HG03108 (cell line): ENCODE measurements at regions not wholly inside any gene's neighbourhood (a gene's known extent, or its start where the extent isn't known, plus 50 kb on each side); places are given as distances from the start of the nearest gene placed in this dataset.
"Not testable (repeated sequence)": the region's sequence is repeated elsewhere in the genome, so short reads cannot be mapped to it uniquely, and the experiment has no call there.

Experiments
- ATAC-seq: cut with Tn5 transposase; IDR thresholded peaks from one replicate; pipeline ENCODE4 v1.9.1; 2021; ENCODE audit warnings: moderate library complexity; ENCODE audit not compliant: unreplicated experiment

DNA sequence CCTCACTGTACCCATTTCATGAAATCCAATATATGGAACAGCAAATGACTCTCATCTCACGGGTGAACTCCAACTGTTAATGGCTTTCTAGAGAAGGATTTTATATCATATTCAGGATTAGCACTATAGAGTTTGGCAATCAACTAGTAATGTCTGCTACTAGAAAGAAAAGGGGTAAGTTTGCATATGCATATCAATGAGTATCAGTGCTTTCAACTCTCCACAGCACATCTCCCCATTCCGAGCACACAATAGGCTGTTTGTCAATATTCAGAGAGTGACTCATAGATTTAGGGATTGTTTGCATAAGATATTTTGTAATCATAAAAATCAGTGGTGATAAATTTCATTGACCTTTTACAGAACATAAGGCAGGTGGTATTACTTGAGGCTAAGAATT is 163.2 kb upstream of the LMCD1 start:
- ATAC-seq = no peak

DNA sequence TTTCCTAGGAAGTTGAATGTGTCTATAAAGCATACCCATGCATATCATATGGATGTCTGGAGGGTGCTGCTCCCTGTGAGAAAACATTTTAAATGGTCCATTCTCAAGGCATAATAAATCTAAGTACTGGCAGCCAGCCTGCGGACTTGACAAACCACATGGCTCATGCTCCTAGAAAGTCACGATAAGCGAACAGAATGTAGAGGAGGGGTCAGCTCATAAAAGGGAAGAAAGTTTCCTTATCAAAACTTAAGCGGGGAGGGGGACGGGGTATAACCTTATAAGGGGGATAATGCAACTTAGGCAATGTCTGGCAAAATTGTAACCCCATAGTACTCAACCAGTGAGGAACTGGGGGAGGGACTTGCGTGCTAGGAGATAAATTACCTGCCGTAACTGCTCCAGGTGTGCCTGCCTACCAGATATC is 159.8 kb upstream of the LMCD1 start:
- ATAC-seq = no peak

DNA sequence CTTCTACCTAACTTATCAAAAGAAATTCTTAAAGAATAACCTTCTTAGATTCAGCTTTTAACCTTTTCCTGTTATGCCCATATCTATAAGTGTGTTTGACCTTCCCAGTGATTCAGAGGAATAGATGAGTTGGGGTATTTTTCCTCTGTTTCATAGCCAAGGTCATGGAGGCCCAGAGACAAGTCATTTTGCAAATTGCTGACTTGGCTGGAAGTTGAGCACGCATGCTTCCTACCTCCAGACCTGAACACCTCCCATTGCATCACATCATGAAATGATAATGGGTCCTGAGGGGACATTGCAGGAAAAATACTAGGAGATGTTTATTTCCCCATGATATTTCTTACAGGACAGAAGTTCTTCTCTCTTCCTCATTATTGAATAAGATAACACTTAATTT is 158.6 kb upstream of the LMCD1 start:
- ATAC-seq = no peak

DNA sequence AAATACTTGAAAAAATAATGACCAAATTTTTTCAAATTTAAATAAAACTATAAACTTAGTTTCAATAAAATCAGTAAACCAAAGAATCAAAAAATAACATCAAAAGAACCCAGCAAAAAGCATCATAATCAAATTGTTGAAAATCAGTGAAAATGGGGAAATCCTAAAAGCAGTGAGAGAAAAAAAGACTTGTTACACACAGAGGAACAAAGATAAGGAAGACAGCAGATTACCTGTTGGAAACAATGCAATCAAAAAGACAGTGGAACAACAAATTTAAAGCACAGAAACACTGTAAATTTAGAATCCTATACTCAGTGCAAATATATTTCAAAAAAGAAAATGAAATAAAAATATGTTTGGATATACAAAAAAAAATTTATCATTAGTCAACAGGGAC is 156.2 kb upstream of the LMCD1 start:
- ATAC-seq = no peak

DNA sequence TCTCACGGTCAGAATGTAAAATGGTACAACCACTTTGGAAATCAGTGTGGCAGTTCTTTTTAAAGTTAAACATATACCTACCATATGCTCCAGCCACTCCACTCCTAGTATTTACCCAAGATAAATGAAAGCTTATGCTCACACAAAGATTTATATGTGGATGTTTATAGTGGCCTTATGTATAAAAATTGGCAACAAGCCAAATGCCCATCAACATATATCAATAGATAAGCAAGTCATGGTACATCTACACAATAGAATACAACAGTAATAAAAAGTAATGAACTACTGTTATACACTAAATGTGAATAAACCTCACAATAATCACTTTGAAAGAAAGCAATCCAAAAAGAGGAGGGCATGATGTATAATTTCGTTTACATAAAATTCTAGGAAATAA is 153.5 kb upstream of the LMCD1 start:
- no peak for ATAC-seq

DNA sequence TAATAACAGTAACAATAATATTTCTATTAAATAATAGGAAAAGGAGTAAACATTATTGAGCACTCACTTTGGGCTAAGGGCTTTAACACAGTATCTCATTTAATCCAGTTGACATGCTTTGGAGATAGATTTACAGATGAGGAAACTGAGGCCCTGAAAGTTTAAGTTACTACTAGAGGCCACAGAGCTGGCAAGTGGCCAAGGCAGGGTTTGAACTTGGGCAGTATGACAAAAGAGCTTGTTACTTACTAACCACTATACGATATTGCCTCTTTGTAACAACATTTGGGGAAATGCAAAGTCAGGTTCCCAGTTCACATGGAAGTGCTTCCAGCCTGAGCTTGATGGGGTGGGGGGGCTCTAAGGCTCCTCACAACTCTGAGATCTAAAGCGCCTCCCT is 149.1 kb upstream of the LMCD1 start:
- ATAC-seq = no peak

DNA sequence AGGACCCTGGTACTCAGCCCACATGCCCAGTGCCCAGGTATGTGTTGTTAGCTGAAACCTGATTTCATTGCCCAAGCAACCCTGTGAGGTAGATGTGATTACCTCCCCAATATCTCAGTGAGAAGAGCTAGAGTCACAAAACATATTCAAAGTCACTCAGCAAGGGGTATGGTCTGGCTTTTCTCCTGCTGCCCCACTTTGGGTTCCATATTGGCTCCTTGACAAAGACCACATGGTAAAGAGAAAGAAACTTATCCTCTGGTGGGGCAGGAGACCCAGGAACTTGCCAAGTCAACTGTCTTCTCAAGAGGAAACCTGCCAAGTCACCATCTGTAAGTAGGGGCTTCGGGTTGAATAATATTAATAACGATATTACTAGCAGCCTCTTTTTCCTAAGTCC is 148.3 kb upstream of the LMCD1 start:
- ATAC-seq = no peak

DNA sequence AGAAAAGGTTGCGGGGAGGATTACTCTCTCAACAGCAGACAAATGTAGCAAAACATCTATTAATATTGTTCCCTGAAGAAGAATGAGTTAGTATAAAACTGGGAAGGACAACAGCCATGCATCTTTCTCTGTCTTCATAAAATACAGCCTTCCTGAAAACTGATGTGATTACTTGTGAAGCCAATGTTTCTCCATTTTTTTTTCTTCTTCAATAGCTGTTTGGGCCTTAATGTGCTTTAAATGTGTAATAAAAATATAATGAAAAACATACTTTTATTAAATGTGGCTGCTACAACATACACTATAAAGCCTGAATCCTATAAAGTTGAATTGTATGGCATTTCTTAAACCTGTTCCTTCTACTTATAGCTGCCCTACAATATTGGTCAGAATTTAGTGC is 146.3 kb upstream of the LMCD1 start:
- no peak for ATAC-seq

DNA sequence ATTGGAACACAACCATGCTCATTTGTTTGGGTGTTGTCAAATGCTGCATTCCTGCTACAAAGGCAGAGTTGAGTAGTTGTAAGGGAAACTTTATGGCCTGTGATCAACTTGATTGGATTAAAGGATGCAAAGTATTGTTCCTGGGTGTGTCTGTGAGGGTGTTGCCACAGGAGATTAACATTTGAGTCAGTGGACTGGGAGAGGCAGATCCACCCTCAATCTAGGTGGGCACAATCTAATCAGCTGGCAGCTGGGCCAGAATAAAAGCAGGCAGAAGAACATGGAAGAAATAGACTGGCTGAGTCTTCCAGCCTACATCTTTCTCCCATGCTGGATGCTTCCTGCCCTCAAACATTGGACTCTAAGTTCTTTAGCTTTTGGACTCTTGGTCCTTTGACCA is 145.6 kb upstream of the LMCD1 start:
- ATAC-seq = not testable (repeated sequence)

DNA sequence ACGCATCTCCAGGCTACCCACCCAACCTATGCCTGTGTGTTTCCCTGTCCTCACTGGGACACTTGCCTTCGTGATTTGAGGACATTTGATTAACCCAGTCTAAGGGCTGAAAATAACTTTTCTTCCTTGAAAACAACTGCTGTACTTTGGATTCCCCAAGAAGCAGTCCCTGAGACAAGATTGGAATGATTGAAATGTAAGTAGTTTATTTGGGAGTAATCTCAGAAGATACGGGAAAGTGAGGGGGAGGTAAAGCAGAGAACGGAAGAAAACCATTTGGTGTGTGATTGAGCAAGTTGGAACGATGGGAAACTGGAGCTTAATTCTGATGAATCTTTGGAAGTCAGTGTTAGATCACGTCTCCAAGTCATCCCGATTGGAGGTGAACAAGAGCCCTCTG is 143.8 kb upstream of the LMCD1 start:
- ATAC-seq = no peak

DNA sequence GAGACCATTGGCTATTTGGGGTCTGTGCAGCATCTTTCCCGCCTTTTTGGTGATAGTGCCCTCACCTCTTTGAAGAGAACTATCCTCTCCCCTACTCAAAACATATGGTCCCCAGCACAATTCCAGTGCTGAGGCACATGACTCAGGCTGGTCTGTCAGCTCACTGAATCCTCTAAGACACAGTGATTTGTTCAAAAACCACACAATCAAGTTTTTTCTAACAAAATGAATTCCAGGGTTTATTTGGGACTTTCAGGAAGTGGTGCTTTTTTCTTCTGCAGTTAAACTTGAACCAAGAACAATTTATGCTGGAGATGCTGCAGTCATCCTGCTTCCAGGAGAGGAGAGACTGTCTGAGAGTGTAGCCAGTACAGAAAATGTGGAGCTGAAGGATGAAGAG is 142.5 kb upstream of the LMCD1 start:
- no peak for ATAC-seq

DNA sequence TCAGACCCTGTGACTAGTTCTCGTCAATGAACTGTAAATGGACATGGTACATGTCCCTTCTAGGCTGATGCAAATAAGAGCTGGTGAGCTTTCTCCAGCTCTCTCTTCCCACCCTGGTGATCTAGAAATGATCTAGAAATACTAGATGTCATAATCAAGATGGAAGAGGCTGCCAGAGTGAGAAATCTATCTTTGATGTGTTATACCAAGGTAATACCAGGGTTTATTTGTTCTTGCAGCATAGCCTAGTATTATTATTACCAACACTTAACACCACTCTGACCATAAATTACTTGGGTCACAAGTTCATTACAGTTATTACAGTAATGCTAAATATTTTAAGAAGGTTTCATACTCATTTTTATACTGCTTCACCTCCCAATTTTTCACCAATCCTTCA is 138.4 kb upstream of the LMCD1 start:
- ATAC-seq = no peak

DNA sequence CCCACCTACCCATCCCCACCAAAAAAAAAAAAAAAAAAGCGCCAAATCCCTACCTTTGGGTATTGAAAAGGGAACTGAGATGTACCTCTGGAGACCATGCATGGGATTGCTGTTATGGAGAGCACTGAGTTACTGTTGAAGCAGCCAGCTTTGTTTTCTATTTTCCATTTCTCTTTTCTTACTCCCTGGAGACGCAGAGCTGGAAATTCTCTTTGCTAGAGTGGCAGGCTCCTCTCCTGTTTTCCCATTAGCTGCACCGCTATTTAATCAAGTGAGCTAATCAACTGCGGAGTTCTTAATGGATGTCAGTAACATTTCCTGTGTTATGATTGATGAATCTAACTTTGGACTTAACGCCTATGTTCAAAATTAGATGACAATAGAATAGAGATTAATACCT is 136.1 kb upstream of the LMCD1 start:
- no peak for ATAC-seq

DNA sequence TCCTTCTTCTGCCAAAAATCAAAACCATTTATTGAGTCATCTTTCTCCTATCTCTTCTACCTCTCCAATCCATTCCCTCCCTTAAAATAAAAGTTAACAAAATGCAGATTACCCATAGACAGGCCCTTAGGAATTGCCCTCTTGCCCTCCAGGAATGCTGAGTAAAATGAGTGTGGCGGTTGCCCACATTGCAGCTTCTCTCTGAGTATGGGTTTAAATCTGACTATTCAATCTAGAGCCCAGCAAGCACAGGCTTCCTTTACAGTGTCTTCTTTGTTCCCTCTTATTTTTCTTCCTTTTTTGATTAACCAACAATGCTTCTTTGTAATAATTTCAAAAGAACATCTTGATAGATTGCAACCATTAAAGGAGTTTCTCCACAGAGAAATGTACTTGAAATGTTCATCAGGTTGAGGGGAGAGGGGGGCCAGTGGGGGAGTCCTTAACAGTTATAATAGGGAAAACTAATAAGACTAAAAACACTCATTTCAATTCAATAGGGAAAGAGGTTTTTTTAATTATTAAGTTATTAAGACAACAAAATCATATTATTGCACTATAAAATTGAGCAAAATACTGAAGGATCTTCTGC is 135.3 kb upstream of the LMCD1 start:
- no peak for ATAC-seq

DNA sequence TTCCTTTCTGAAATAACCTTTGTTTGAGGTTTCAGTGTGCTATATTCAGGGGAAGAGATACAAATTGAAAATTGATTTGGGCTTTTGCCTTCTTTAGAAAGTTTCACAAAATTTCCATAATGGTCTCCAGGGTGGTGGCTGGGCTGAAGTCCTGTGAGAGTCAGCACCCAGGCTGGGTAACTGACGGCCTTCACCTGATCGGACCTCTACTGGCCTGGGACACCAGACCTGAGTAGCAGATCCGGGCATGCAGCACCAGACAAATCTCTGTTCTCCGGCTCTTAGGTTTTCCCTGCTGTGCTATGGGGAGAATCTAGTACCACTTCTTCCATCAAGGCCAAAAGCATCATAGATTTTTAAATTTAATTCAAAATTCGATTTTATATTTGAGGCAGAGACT is 133.0 kb upstream of the LMCD1 start:
- no peak for ATAC-seq

DNA sequence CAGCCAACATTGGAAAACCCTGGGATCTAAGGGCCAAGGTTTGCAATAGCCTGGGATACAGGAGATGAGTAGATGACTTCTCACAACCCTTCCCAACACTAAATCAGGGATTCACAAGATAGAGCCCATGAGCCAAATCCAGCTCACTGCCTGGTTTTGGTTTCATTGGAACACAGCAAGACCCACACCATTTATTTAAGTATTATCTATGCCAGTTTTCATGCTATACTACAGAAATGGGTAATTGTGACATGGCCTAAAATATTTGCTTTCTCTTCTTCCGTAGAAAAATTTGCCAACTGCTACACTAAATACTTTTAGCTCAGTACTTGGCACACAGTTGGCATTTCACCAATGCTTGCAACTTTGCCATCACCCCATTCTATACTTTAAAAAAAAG is 132.0 kb upstream of the LMCD1 start:
- no peak for ATAC-seq

DNA sequence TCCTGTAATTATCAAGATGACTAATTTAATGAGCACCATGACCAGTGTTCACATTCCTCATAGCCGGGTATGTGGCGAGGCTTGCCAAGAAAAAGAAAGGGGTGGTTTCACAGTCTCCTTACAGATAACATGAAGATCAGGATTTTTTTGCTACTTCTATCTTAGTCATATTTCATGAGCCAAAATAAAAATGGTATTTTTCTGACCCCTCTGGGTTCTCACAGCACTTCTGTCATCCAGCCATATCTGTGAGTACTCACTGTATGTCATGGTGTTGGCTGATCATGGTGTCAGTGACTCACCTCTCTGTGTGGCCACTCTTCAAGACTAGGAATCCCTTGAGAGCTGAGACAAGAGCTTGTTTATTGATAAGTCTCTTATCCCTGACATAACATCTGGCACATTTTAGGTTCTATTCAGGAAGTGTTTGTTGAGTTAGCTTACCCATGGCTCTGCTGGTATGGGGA is 130.5 kb upstream of the LMCD1 start:
- no peak for ATAC-seq

DNA sequence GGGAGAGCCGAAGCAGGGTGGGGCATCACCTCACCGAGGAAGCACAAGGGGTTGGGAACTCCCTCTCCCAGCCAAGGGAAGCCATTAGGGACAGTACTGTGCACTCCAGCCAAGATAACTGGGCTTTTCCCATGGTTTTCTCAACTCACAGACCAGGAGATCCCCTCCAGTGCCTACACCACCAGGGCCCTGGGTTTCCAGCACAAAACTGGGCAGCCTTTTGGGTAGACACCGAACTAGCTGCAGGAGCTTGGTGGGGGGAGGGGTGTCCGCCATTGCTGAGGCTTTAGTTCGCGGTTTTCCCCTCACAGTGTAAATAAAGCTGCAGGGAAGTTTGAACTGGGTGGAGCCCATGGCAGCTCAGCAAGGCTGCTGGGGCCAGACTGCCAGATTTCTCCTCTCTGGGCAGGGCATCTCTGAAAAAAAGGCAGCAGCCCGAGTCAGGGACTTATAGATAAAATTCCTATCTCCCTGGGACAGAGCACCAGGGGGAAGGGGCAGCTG is 129.6 kb upstream of the LMCD1 start:
- ATAC-seq = no peak

DNA sequence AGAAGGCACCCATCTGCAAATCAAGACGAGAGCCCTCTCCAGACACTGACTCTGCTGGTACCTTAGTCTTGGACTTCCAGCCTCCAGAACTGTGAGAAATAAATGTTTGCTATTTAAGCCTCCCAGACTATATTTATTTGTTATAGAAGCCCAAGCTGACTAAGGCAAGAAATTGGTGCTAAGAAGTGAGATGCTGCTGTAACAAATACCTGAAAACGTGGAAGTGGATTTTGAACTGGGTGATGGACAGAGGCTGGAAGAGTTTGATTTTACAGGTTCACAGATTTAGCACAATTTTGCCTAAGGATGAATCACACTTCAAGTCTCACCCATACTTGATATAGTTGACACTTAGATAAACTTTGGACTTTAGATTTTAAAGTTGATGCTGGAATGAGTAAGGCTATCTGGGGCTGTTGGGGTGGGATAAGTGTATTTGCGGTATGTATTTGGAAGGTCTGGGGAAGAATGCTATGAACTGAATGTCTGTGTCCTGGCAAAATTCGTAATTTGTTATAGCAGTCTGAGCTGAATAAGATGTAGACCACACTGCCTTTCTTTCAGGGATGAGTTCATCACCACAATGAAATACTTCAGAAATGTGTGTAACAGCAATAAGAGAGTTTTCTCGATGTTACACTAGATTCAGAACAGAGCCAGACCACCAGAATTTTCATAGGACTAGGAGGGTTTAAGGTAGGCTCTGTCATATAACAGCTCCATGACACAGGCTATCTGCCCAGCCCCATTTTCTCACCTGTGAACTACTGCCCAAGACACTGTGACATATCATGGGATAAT is 120.5 kb upstream of the LMCD1 start:
- ATAC-seq = no peak

DNA sequence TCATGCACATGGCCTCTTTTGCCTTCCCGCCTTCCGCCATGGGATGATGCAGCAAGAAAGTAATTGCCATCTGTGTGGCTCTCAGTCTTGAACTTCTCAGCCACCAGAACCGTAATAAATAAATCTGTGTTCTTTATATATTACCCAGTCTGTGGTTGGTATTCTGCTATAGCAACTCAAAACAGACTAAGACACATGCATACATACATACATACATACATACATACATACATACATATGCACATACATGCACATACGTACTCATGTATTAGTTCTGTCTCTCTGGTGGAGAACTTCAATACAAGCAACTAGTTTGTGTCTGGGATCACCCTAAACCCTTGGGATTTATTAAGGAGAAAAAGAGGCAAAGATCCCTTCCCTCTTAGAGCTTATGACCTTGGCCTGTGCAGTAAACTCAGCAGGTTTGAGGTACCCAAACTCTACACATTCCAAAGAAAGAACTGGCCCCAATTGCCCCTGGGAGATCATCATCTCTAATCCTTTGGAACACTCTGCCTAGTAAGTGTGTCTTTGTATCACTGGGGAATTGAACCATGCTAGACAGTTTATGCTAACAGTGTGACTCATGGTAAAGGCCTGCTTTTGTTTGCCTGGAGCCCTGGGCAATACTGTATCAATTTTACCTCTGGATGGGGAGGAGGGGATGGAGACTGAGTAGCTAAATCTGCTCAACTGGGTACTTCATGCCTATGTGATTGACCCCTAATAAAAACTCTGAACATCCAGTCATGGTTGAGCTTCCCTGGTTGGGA is 115.6 kb upstream of the LMCD1 start:
- ATAC-seq = no peak

DNA sequence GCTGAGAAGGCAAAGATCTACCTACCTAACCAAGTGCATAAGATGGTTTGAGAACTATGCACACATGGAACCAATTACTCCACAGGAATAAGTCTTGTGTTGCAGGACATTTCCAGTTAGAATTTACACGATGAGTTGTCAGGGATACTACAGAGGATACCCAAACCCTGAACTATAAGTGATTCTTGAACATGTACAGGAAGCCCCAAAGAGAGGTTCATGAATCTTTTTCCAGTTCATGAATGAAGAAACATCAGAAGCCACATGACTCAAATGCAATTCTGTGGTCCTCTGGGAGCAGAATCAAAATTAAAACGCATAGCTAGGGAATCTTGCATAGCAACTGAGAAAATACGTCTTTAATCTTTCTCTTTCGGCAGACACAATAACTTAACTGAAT is 114.1 kb upstream of the LMCD1 start:
- no peak for ATAC-seq

DNA sequence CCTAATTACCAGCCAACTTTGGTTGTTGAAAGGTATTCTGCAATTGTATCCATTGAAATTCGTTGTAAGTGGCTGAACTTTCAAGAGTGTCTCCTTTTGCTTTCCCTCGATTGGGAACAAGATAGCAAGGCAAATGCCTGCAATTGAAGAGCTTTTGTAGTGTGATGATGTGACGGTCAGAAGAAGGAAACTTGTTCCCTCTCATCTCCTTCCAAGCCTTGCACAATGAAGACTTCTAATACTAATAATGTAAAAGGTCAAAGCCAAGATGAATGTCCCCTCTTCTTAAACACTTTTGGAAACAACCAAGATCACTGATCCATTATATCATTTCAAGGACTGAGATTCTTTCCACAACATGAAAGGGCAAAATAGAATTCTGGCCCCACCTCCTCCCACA is 101.9 kb upstream of the LMCD1 start:
- ATAC-seq = no peak
